ENCODE measurements at regions not wholly inside any gene's neighbourhood (a gene's known extent, or its start where the extent isn't known, plus 50 kb on each side); places are given as distances from the start of the nearest gene placed in this dataset.
"Not testable (repeated sequence)": the region's sequence is repeated elsewhere in the genome, so short reads cannot be mapped to it uniquely, and the experiment has no call there.

DNA sequence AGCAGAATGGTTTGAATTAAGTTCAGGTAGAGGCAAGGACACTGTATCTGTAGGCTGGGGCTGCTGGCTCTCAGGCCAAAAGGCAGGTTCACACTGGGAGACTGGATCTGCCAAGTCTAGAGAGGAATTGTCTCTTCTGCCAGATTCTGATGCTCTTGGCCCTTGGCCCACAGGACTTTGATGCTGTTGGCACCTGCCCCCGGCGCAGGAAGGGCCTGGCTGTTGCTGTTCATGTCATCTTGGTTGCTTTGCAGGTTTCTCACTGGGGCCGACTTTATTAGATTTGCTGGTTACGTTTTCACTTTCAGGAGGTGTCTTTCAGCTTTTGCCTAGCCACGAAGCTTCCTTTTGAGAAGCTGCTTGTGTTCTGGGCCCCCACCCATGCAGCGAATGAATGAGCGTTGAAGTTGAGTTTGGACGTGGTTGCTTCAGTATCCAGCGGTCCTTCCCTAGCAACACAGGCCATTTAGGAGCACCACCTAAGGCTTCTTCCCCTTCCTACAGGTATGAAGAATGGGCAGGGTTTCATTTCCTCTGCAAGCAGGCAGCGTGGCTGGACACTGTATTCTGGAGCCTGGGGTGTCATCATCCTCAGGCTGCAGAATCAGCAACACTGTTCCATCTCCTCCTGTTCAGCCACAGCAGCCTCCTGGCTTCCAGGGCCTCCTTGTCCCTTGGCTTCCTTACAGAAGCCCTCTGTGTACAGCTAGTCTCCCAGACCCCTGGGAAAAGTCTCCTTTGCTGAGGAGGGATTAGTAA is 65.6 kb upstream of the PRR23C start:
- intact Hi-C loops (cut with DNase I; ENCODE audit: low total_unique reads) = loop anchor here (10.0 kb wide), 1 partner anchor 215 kb away; no protein-coding TSS in a partner anchor

DNA sequence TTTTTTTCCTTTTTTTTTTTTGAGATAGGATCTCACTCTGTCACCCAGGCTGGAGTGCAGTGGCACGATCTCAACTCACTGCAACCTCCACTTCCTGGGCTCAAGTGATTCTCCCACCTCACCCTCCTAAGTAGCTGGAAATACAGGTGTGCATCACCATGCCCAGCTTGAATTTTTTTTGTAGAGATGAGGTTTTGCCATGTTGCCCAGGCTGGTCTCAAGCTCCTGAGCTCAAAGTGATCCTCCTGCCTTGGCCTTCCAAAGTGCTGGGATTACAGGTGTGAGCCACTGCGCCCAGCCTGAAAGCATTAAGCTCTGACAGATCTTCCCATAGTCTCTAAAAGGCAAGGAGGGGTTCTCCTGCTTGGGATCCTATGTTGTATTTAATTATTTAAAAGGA is 66.2 kb upstream of the PRR23C start:
- intact Hi-C loops (cut with DNase I; ENCODE audit: low total_unique reads) = loop anchor here (10.0 kb wide), 1 partner anchor 214 kb away; no protein-coding TSS in a partner anchor
- H3K36me3 ChIP-seq (ENCODE audit: low read depth, missing control alignments); DNase-seq; H3K27ac ChIP-seq; H3K4me1 ChIP-seq; H3K27me3 ChIP-seq; H3K4me3 ChIP-seq; H3K9me3 ChIP-seq: not testable (repeated sequence)
- WGBS, 2 donors = 76 to 90% methylated on average over 2 of the region's 2 CpGs

More for the DNA sequence above, 65.6 kb upstream of the PRR23C start:
- Histone ChIP-seq H3K9me3 (no peaks in the 10 kb centered on the region), H3K4me1 (no peaks in the 10 kb centered on the region), H3K4me3 (no peak overlapping the region), H3K27me3 (no peaks in the 10 kb centered on the region), H3K27ac (no peak overlapping the region), H3K36me3 (ENCODE audit: low read depth, missing control alignments) (no peaks in the 10 kb centered on the region)
- no peak for TF ChIP-seq CTCF (IDR thresholded peaks at IDR 0.05)
- no peak for TF ChIP-seq POLR2A (IDR thresholded peaks at IDR 0.05)
- DNase-seq = no peak
- WGBS, 2 donors = 79 to 81% methylated on average over 10 of the region's 10 CpGs

DNA sequence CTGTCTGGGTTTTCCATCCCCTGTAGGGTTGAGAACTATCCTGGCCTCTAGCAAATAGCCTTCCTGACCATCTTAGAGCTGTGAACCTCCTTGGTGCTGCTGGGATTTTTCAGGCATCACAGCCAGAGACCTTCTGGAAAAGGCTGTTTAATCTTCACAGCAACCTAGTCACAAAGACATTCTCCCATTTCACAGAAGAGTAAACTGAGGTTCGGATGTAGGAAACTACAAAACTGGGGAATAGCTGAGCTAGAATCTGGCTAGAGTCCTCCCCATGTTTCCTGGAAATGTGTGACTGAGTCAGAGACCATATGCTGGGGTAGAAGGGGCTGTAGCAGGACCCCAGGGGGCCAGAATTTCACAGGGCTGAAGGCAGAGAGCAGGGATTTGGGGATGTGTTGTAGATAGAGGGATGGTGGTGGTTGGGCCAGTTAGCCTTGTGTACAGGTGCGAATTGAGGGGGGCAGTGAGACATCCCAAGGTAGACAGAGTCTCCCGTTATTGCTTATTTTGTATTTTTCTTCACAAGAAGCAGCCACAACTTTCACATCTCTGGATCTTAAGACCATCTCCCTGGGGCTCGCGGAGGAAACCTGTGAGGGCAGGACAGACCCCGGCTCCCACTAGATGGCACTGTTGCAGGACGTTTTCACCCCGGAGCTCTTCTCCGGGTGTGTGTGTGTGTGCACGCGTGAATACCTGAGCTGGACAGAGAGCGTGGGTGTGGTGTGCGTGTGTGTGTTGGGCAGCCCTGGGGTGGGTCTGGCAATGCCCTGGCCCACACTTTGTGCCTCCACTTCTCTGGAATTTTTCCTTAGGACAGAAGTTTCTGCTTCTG is 66.9 kb upstream of the PRR23C start:
- intact Hi-C loops (cut with DNase I; ENCODE audit: low total_unique reads) = loop anchor here (10.0 kb wide), 1 partner anchor 213 kb away; no protein-coding TSS in a partner anchor
- Histone ChIP-seq H3K9me3 (no peaks in the 10 kb centered on the region), H3K36me3 (ENCODE audit: low read depth, missing control alignments) (no peaks in the 10 kb centered on the region), H3K27ac (no peak overlapping the region), H3K27me3 (no peaks in the 10 kb centered on the region), H3K4me1 (no peaks in the 10 kb centered on the region), H3K4me3 (no peak overlapping the region)
- DNase-seq = peak; percentile 65
- TF ChIP-seq POLR2A (IDR thresholded peaks at IDR 0.05) (no peak), CTCF (IDR thresholded peaks at IDR 0.05) (peak in 2 of 3 experiments; percentile 31 to 50)
- WGBS, 2 donors = 33 to 37% methylated on average over 13 of the region's 13 CpGs

DNA sequence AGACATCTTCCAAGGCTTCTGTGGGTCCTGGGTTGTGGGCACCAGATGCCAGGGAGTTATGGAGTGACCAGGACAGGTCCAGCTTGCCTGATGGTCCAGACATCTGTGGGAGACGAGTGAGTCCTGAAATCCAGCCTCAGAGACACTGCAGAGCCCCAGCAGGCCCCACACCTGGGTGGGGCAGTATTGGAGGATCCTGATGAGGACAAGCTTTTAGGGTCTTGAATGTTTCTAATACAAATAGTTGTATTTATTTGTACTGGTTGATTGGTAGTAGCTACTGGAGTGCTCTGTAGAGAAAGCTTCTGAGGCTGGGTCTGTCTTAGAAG is 67.5 kb upstream of the PRR23C start:
- no peaks in the 10 kb centered on the region for H3K9me3 ChIP-seq
- no peak overlapping the region for H3K4me3 ChIP-seq
- H3K36me3 ChIP-seq (ENCODE audit: low read depth, missing control alignments) = no peaks in the 10 kb centered on the region
- no peaks in the 10 kb centered on the region for H3K27me3 ChIP-seq
- no peaks in the 10 kb centered on the region for H3K4me1 ChIP-seq
- DNase-seq = no peak
- TF ChIP-seq POLR2A (IDR thresholded peaks at IDR 0.05) (no peak), CTCF (IDR thresholded peaks at IDR 0.05) (no peak)
- intact Hi-C loops (cut with DNase I; ENCODE audit: low total_unique reads) = loop anchor here (10.0 kb wide), 1 partner anchor 213 kb away; no protein-coding TSS in a partner anchor
- no peak overlapping the region for H3K27ac ChIP-seq
- 29% methylated on average over 1 of the region's 1 CpG; no CpG with 5 or more reads in 1 of the 2 donors for WGBS, 2 donors

GRCh38 chr3:139113231-139113992 is 68.7 kb upstream of the PRR23C start:
- TF ChIP-seq CTCF (IDR thresholded peaks at IDR 0.05) (no peak), POLR2A (IDR thresholded peaks at IDR 0.05) (no peak)
- Histone ChIP-seq H3K27me3 (no peaks in the 10 kb centered on the region), H3K9me3 (no peaks in the 10 kb centered on the region), H3K36me3 (ENCODE audit: low read depth, missing control alignments) (no peaks in the 10 kb centered on the region), H3K4me1 (no peaks in the 10 kb centered on the region), H3K27ac (no peak overlapping the region), H3K4me3 (no peak overlapping the region)
- no peak for DNase-seq
- intact Hi-C loops (cut with DNase I; ENCODE audit: low total_unique reads) = loop anchor here (10.0 kb wide), 1 partner anchor 211 kb away; no protein-coding TSS in a partner anchor
- 70 to 75% methylated on average over 7 of the region's 7 CpGs for WGBS, 2 donors
